Stimulated activated naive CD4-positive, alpha-beta T cell (primary cell): ENCODE measurements at regions not wholly inside any gene's neighbourhood (a gene's known extent, or its start where the extent isn't known, plus 50 kb on each side); places are given as distances from the start of the nearest gene placed in this dataset.
"Not testable (repeated sequence)": the region's sequence is repeated elsewhere in the genome, so short reads cannot be mapped to it uniquely, and the experiment has no call there.

Source experiments
- DNase-seq, 6 experiments: peaks; one replicate each; lab custom pipeline; 2025; lab: John Stamatoyannopoulos, UW

GRCh38 chr1:187892683-187893039 is 1063.9 kb downstream of the PLA2G4A start:
- DNase-seq, result no peak

- DNase-seq, result no peak
Measured at GRCh38 chr1:187893471-187893870, 1064.7 kb downstream of the PLA2G4A start.

- DNase-seq, result no peak
Measured at GRCh38 chr1:187894349-187894748, 1065.6 kb downstream of the PLA2G4A start.

DNA sequence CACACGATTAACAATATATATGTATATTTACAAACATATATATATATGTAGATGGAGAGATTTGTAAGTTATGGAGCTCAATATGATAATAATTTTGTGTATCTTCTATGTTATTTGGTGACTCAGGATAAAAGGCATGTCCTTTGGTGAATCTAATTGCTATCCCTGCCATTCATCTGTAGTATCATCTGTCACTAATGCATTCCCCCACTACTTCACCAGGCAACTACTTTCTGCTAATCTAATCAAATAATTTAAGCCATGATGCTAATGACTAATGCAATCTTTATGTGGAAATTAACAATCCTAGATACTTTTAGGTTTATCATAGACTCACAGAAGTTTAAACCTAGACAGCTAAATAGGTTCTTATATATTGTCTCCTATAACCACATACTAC is 1074.5 kb downstream of the PLA2G4A start:
- DNase-seq, result no peak

DNA sequence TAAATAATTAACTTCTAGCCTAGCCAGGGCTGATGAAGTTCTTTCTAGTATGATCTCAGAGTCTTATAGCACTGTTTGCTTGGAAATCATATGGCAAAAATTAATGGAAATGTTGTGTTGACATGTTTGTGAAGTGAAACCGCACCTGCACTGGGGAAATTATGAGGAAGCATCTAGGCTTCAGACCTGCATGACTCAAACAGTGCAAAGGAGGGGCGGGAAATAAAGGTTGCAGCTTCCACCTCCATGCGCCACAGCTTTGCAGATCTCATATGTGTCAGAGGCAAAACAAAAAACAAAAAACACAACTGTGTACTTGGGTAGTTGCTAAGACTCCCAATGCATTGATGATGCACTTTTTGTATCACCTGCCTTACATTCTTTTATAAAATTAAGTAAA is 1080.6 kb downstream of the PLA2G4A start:
- no peak for DNase-seq

DNA sequence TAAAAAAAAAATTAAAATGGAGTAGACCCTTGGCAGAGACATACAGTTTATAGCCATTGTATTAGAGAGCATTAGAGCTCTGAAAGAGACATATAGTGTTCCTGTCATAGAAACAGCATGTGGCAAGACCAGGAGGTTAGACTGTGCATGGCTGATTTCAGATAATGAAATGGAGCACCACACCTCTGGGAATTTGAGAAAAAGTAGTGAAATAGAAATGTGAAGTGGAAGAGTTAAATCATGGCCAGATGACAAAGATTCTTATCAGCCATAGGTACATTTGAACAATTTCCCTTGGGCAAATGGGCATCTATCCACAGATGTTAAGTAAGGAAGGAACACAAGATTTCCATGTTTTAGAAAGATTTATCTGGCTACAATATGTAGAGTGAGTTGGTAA is 1083.1 kb downstream of the PLA2G4A start:
- DNase-seq, result no peak

GRCh38 chr1:187920976-187921375 is 1092.2 kb downstream of the PLA2G4A start:
- no peak for DNase-seq

DNA sequence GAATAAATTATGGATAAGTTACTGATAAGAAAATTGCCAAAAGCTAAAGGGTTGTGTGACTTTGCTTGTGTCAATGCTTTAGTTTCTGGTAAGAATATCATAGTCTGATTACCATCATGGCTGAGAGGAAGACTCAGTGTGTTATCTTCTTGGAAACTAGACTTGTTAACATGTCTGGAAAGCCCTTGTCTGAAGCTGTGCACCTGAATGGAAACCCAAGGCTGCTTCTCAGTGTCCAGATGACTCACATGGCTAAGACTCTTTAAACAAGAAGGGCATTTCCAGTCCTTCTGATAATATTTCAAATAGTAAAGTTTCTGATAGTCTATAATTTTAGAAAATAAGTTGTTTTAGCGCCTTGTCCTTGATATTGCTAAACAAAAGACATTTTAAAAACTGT is 1092.7 kb downstream of the PLA2G4A start:
- no peak for DNase-seq

GRCh38 chr1:187922255-187922654 is 1093.5 kb downstream of the PLA2G4A start:
- DNase-seq, result no peak

DNA sequence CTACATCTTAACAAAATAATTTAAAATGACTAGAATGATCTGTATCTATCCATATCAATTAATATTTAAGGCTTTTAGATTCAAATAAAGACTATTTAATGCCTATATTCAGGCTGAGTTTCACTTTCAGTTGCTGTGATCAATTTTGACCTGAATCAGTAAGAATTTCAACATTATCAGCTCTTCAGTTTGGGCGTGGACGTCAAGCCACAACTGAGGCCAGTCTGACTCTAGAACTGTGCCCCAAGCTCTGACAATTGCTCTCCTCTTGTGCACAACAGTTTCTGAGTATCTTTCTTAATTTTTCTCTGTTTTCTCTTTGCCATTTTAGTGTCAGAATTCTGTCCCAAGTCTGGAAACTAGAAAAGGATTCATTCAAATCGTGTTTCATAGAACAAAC is 1095.5 kb downstream of the PLA2G4A start:
- DNase-seq, result no peak

GRCh38 chr1:187928288-187928687 is 1099.5 kb downstream of the PLA2G4A start:
- no peak for DNase-seq

- DNase-seq, result no peak
Measured at GRCh38 chr1:187928696-187929095, 1099.9 kb downstream of the PLA2G4A start.

DNA sequence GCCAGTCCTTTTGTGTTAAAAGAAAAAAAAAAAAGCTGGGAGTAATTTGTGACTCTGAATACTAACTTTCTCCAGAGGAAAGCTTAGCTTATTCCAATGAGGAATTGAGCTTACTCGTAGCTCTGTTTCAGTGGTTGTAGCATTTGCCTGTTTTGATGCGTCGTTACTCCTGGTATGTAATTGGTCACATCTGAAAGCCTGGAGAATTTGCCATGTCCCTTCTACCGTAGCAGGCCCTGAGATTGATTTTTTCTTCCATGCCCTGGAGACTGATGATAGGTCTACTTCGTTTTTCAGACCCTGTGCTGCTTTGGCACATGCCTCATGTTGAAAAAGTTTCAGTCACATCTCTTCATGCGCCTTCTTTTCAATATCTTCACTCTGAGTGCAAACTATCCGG is 1103.0 kb downstream of the PLA2G4A start:
- no peak for DNase-seq

DNA sequence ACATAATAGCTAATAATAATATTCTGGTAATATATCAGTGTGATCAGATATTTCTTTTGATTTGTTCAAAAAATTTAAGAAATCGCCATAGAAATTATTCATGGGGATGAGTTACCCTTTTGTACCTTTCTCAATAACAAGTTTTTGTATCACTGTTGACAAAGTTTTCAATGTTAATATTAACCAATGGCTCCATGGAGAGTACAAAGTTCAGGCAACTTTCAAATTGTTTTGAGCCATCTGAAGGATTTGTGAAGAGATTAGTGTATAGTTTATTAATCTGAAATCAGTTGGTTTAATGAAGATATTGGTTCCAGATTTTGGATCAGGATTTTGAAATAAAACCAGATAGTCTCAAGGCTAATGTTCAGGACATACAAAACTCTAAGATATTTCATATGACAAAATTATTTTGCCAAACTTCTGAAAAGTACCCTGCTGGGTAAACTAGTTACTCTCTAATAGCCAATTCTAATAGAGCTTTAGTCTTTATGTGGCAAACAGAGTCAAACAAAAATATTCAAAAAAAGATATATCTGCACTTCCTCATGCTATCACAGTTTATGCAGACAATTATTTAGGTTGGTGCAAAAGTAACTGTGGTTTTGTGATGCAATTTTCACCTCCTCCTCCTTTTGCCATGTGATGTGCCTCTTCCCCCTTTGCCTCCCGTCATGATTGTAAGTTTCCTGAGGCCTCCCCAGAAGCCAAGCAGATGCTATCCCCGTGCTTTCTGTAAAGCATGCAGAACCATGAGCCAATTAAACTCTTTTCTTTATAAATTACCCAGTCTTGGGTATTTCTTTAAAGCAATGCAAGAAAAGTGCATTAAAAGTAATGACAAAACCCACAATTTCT is 1105.0 kb downstream of the PLA2G4A start:
- no peak for DNase-seq

- no peak for DNase-seq
Measured at GRCh38 chr1:187936667-187937066, 1107.9 kb downstream of the PLA2G4A start.

- DNase-seq, result no peak
Measured at GRCh38 chr1:187938092-187938491, 1109.3 kb downstream of the PLA2G4A start.

DNA sequence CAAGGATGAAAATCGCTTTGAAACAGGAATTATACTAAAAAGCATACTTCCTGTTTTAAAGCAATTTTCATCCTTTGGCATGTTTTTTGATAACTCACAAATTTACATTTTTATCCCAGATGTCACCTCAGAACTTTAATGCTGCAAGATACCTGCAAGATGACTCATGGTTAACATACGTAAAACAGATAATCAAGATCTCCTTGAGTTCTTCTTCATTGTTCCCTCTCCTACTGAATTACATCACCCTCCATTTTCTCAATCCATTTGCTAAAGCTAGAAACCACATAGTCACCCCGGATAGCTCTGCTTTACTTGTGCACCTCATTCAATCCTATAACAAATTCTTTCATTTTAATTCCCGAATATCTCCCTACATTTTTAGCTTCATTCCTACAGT is 1114.2 kb downstream of the PLA2G4A start:
- no peak for DNase-seq

DNA sequence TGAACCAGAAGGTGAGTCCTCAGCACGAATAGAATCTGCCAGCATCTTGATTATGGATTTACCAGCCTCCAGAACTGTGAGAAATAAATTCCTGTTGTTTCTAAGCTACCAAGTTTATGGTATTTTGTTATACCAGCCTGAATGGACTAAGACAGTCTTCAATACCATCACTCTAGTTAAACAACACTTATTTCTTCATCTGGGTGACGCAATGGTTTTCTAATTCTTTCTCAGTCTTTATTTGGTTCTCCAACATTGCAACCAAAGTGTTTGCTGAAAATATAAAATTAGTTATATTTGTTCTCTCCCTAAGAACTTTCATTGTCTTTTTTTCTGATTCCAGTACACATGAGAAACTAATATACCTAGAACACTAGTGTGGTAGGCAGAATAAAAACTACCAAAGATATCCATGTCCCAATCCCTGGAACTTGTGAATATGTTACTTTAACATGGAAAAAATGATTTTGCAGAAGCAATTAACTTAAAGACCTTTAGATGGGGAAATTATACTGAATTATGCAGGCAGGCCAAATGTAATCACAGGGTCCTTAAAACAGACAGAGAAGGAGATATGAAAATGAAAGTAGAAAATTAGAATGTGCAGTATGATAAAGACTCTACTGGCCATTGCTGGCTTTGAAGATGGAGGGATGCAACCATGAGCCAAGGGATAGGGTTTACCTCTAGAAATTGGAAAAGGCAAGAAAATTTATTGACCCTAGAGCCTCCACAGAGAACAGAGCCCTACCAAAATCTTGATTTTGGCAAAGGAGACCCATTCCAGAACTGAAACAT is 1115.1 kb downstream of the PLA2G4A start:
- no peak for DNase-seq

DNA sequence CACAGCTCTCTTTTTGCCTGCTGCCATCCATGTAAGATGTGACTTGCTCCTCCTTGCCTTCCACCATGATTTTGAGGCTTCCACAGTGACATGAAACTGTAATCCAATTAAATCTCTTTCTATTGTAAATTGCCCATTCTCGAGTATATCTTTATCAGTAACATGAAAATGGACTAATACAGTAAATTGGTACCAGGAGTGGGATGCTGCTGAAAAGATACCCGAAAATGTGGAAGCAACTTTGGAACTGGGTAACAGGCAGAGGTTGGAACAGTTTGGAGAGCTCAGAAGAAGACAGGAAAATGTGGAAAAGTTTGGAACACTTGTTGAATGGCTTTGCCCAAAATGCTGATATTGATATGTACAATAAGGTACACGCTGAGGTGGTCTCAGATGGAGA is 1117.9 kb downstream of the PLA2G4A start:
- DNase-seq, result not testable (repeated sequence)

DNA sequence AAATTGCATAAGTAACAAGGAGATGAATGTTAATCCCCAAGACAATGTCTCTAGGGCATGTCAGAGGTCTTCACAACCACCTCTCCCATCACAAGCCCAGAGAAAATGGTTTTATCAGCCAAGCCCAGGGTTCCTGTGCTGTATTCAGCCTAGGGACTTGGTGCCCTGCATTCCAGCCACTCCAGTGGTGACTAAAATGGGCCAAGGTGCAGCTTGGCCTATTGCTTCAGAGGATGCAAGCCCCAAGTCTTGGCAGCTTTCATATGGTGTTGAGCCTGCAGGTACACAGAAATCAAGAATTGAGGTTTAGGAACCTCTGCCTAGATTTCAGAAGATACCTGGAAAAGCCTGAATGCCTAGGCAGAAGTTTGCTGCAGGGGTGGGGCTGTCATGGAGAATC is 1118.6 kb downstream of the PLA2G4A start:
- no peak for DNase-seq

DNA sequence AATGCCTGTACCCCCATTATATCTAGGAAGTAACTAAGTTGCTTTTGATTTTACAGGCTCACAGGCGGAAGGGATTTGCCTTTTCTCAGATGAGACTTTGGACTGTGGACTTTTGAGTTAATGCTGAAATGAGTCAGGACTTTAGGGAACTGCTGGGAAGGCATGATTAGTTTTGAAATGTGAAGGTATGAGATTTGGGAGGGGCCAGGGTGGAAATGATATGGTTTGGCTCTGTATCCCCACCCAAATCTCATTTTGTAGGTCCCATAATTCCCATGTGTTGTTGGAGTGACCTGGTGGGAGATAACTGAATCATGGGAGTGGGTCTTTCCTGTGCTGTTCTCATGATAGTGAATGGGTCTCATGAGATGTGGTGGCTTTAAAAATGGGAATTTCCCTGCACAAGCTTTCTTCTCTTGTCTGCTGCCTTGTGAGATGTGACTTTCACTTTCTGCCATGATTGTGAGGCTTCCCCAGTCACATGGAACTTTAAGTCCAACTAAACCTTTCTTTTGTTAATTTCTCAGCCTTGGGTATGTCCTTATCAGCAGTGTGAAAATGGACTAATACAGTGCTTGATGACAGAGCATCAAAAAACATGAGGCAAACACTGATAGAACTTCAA is 1119.5 kb downstream of the PLA2G4A start:
- DNase-seq, result no peak

DNA sequence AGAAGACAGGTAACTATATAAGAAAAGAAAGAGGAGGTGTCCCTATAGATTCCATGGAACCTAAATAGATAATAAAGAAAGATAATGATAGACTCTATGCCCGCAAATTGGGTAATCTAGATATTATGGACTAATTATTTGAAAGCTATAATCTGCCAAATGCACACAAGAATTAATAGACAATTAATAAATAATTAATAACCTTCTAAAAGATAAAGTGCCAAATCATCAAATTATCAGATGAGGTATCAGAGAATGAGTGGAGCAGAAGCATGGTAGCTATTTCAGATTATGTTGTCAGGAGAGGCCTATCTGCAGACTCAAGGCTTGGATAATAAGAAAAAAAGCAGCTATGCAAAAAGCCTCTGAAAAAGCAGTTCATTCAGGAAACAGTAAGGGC is 1120.8 kb downstream of the PLA2G4A start:
- DNase-seq, result no peak

GRCh38 chr1:187951817-187952216 is 1123.1 kb downstream of the PLA2G4A start:
- no peak for DNase-seq
